Spleen (tissue), 7 donors: ENCODE measurements at regions not wholly inside any gene's neighbourhood (a gene's known extent, or its start where the extent isn't known, plus 50 kb on each side); places are given as distances from the start of the nearest gene placed in this dataset.

Experiments
- POLR2A ChIP-seq, 3 donors: fragments of 450-650 bp; IDR thresholded peaks; one replicate each; pipeline ENCODE4 v1.5.1; 2017; ENCODE audit warnings: antibody characterized with exemption in 3 of 3, mild to moderate bottlenecking in 1 of 3
- POLR2AphosphoS5 ChIP-seq, 3 donors: sonication (generic); formaldehyde crosslinking; IDR thresholded peaks; one replicate each; pipeline ENCODE4 v1.5.1; 2017; ENCODE audit warnings: antibody characterized with exemption in 3 of 3
- TF ChIP-seq, protein P1 (sequence below), 11 experiments: fragments of 200-600 bp in 7 of 11; fragments of 450-650 bp in 4 of 11; sonication (generic) in 4 of 11; IDR thresholded peaks in 8 of 11; conservative IDR thresholded peaks in 3 of 11; 1 replicate in 7 of 11; 2 replicates in 4 of 11; pipeline versions ENCODE4 v1.4.0 to v1.8.0; 2016 to 2021; ENCODE audit warnings: antibody characterized with exemption in 11 of 11, inconsistent platforms in 4 of 11, mild to moderate bottlenecking in 1 of 11
- donor health status: DM: no; HTN: no; CAD: no; lungs with moderate emphysema.
- donor health status: DM: no; HTN: no; CAD: no.
- donor health status: DM: no; HTN: no; CAD: no.

GRCh38 chr13:63085851-63086250 is 1670.2 kb upstream of the PCDH20 start:
- TF ChIP-seq, protein P1, sequence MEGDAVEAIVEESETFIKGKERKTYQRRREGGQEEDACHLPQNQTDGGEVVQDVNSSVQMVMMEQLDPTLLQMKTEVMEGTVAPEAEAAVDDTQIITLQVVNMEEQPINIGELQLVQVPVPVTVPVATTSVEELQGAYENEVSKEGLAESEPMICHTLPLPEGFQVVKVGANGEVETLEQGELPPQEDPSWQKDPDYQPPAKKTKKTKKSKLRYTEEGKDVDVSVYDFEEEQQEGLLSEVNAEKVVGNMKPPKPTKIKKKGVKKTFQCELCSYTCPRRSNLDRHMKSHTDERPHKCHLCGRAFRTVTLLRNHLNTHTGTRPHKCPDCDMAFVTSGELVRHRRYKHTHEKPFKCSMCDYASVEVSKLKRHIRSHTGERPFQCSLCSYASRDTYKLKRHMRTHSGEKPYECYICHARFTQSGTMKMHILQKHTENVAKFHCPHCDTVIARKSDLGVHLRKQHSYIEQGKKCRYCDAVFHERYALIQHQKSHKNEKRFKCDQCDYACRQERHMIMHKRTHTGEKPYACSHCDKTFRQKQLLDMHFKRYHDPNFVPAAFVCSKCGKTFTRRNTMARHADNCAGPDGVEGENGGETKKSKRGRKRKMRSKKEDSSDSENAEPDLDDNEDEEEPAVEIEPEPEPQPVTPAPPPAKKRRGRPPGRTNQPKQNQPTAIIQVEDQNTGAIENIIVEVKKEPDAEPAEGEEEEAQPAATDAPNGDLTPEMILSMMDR (IDR thresholded peaks at IDR 0.05 in 8 of 11, conservative IDR thresholded peaks at IDR 0.05 in 3 of 11), result no peak
- TF ChIP-seq POLR2AphosphoS5 (IDR thresholded peaks at IDR 0.05) (no peak), POLR2A (IDR thresholded peaks at IDR 0.05) (no peak)
